Fibroblast of villous mesenchyme (primary cell): ENCODE measurements at regions not wholly inside any gene's neighbourhood (a gene's known extent, or its start where the extent isn't known, plus 50 kb on each side); places are given as distances from the start of the nearest gene placed in this dataset.

ENCODE experiments used
- DNase-seq: peaks from one replicate; pipeline ENCODE4 v3.0.0-alpha.2; 2010; ENCODE audit warnings: low read depth
- H3K4me3 ChIP-seq: 2 replicates; pipeline ENCODE4 v1.5.1; 2011; ENCODE audit warnings: low read depth, mild to moderate bottlenecking, low read length
- TF ChIP-seq, protein P1 (sequence below): IDR thresholded peaks from 2 replicates; pipeline ENCODE4 v1.5.1; 2012; ENCODE audit warnings: low read depth, mild to moderate bottlenecking, low read length; ENCODE audit not compliant: insufficient read depth

DNA sequence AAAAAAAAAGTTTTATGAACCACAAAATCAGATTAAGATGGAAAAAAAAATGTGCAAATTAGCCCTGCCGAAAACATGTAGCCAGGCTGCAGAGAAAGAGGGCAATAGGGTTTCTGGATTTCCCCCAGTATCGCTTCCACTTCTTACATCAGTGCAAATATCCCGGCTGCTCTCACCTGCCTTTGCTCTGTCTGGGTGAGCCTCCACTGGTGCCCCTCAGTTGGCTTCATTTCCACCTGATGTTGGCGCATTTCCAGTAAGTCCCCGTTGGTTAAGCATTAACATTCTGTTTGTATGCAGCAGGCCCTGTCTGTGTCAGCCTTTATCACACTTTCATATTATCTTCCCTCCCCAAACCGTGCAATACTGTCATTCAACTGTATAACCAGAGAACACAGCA is 215.1 kb downstream of the CBLN4 start:
- H3K4me3 ChIP-seq, result no peak overlapping the region
- no peak for DNase-seq
- TF ChIP-seq, protein P1, sequence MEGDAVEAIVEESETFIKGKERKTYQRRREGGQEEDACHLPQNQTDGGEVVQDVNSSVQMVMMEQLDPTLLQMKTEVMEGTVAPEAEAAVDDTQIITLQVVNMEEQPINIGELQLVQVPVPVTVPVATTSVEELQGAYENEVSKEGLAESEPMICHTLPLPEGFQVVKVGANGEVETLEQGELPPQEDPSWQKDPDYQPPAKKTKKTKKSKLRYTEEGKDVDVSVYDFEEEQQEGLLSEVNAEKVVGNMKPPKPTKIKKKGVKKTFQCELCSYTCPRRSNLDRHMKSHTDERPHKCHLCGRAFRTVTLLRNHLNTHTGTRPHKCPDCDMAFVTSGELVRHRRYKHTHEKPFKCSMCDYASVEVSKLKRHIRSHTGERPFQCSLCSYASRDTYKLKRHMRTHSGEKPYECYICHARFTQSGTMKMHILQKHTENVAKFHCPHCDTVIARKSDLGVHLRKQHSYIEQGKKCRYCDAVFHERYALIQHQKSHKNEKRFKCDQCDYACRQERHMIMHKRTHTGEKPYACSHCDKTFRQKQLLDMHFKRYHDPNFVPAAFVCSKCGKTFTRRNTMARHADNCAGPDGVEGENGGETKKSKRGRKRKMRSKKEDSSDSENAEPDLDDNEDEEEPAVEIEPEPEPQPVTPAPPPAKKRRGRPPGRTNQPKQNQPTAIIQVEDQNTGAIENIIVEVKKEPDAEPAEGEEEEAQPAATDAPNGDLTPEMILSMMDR, result no peak

DNA sequence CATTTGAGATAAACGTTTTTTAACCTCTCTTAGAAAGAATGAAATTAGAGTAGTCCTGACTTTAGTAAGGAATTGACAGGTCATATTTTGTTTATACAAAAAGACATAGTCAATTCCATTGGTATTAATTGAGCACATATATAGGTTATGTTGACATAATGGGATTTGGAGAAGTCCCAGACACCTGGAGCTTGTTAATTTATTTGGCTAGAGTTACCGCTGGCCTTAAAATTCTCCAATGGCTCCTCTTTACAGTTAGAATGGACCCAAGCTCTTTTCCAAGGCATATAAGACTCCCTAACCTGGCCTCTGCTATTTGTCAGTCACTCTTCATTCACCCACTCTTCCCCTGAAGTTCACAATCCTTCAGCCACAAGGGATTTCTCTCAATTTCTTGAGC is 221.3 kb downstream of the CBLN4 start:
- H3K4me3 ChIP-seq, result no peak overlapping the region
- no peak for DNase-seq
- TF ChIP-seq, protein P1, result no peak

- no peak for DNase-seq
- TF ChIP-seq, protein P1, result no peak
- H3K4me3 ChIP-seq, result no peak overlapping the region
These were observed 221.9 kb downstream of the CBLN4 start for GRCh38 chr20:55783381-55783780.

DNA sequence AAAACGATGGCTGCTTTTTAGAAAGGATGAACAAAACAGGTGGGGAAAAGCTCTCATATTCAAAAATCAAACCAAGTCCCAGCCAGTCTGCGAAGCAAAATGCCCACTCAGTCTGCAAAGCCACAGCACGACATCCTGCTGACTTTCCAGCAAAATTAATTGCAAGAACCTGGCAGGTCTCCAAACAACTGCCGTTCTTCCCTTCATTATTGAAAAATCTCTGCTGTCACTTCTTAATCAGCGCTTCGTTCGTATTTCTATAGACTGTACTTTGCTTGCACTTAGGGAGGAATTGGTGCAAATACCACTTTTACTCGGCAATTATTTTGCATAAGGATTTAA is 222.4 kb downstream of the CBLN4 start:
- TF ChIP-seq, protein P1, result no peak
- no peak for DNase-seq
- no peak overlapping the region for H3K4me3 ChIP-seq

DNA sequence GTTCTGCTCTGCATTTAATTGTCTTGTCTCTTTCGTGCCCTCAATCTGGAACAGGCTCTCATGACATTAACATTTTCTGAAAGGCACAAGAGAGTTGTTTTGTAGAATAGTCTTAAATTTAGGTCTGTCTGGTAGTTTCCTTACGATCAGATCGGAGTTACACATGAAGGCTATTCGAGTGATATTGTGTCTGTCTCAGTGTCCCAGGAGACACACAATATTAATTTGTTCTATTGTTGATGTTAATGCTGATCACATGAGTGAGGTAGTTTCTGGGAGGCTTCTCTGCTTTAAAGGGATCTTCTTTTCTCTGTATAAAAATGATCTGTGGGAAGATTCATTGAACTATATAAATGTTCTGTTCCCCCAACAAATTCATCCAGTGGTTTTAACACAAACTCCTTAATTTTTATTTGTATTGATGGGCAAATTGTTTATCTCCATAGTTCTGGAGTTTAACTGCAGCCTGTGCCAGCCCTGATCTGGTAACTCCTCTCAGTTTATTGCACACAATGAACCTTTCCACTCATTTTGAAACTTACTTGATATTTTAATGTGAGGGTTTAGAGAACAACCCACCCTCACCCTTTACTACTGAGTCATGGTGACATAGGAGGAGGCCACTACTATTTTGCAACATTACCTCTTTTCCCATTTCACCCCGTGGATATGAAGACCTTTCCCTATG is 223.0 kb downstream of the CBLN4 start:
- TF ChIP-seq, protein P1, result no peak
- DNase-seq, result no peak
- H3K4me3 ChIP-seq, result no peak overlapping the region

DNA sequence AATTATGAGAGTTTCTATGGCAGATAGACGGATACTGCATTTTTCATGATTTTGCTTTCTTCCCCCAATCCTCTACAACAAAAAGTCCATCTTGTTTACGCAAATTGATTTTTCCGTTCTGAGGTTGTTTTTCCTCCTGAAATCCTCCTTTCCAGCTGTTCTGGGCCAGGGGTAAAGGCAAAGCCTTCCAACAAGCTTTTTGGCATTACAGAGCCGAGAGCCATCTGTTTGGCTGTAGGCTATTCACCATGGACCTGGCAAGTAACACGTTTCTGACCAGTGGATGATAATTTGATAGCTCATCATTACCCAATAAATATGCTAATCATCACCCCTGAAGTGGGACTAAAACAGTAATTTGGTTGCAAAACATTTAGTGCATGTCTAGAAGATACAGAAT is 226.5 kb downstream of the CBLN4 start:
- TF ChIP-seq, protein P1, result no peak
- no peak overlapping the region for H3K4me3 ChIP-seq

DNA sequence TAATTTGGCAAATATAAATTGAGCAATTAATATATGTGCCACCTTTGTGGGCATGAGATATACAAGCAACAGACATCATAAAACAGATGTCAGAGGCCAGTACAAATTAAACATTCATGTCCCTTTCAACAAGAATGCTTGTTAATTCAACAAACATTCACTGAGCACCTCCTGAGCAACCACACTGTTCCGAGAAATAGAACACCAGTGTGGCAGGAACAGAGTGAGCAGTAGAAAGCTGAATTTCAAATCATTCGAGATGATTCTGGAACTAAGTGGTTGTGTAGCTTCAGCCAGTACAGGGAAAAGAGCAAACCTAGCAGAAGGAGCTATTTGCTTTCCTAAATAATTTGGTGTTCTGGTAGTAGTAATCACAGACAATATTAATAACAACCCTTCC is 227.7 kb downstream of the CBLN4 start:
- TF ChIP-seq, protein P1, result no peak
- H3K4me3 ChIP-seq, result no peak overlapping the region
- DNase-seq, result no peak

More for the DNA sequence above, 226.5 kb downstream of the CBLN4 start:
- no peak for DNase-seq
